GM21737 (cell line): ENCODE measurements at regions not wholly inside any gene's neighbourhood (a gene's known extent, or its start where the extent isn't known, plus 50 kb on each side); places are given as distances from the start of the nearest gene placed in this dataset.
"Not testable (repeated sequence)": the region's sequence is repeated elsewhere in the genome, so short reads cannot be mapped to it uniquely, and the experiment has no call there.

Experiments
- ATAC-seq: cut with Tn5 transposase; IDR thresholded peaks from one replicate; pipeline ENCODE4 v1.9.1; 2021; ENCODE audit warnings: mild to moderate bottlenecking, moderate library complexity; ENCODE audit not compliant: unreplicated experiment

GRCh38 chr14:55973285-55973800 is 144.9 kb upstream of the PELI2 start:
- no peak for ATAC-seq

- ATAC-seq: no peak
Observed at GRCh38 chr14:55973911-55974630, 144.1 kb upstream of the PELI2 start.

DNA sequence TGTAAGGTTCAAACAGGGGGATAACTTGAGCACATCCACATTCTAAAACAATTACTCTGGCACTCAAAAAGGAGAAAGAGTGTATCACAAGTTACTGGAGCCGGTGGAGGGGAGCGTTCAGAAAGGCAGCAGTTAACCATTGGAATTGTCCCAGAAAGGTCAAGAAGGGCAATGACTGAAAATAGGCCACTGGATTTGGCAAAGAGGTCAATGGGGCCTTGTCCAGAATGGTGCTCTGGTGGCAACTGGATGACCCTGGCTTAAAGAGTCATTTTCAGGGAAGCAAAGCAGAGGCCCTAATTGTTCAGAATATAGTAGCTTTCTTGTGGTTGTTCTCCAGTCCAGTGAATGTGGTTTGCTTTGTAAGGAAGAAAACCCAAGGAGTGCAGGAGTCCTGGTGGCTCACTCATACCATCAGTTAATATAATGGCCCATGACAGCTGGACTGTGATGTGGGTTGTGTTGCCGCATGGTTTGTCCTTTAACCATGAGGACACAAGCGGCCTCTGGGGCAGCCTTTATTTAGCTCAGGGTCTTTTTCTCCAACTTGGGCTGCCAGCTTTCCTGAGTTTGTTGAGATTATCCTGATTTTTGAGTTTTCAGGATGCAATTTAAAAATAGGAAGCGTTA is 142.8 kb upstream of the PELI2 start:
- ATAC-seq: no peak

DNA sequence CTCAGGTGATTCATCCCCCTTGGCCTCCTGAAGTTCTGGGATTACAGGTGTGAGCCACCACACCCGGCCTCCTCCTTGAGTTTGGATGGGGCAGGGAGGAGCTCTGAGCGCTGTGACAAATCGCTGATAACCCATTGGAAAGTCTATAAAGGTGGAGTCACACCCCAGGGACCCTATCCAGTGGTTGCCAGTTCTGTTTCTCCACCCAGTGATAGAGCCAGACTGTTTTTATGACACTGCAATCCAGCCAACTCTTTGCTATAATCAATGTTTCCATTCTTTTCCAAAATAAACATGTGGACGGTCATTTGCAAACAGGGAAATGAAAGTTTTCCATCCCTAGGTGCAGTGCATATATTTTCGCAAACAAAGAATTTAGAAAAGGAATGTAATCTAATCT is 142.0 kb upstream of the PELI2 start:
- ATAC-seq: no peak

GRCh38 chr14:55976655-55977054 is 141.6 kb upstream of the PELI2 start:
- ATAC-seq: no peak

DNA sequence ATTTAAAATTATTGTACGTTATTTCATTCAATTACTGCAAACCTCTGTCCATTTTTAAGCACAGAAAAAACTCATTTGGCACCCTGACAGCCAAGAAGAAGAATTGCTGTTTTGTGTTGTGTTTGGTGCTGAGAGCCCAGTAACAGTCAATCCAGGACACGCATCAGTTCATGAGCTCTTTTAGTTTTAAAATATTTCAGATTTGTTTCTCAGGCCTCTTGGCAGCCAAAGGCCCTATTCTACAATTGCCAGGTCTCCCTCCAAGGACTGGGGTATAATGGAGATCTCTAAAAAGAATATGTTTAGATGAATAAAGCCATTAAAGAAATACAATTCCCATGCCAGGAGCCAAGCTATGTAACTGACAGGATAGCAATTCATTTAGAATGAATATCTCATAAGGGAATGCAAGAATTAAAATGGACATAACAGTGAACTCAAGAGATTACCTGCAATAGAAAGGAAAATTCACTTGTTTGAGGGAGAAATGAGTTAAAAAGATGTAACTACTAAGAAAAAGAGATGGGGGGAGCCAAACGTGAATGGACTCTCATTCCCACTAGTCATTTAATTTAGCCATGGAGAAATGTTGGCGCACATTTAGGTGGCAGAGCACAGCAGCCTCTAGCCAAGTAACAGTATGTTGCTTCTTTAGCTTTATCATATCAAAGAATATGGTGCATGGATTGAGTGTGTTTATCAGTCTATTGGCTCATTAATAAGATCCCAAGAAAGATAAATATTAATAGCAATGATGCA is 140.6 kb upstream of the PELI2 start:
- no peak for ATAC-seq

DNA sequence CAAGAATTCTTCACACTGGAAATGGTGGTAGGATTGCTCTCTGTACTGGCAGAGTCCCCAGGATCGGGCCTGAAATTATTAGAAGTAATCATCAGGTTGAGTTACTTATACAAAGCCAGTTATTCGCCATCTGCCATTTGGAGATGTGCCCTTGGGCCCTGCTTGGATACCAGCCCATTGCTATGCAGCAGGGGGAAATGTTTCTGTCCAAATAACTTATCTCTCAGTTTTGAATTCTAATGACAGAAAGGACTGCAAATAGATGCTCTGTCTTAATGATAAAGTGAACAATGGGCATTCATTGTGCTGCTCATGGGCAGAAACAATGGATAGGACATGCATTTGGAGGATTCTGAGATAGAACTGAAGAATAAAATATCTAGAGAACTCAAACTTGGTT is 139.1 kb upstream of the PELI2 start:
- ATAC-seq: no peak

DNA sequence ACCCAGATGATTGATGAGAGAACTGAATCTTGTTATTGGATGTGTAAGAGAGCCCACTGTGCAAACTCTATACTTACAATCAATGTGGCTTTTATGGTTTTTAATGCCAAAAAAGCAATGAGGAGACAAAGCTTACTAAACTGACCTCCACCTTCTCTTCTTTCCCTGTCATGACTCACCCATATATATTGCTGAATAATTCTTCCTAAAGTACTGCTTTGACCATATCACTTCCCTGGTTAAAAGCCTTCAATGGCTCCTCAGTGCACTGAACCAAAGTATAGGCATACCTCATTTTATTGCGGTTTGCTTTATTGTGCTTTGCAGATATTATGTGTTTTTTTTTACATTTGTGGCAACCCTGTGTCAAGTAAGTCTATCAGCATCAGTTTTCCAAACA is 138.4 kb upstream of the PELI2 start:
- no peak for ATAC-seq

- ATAC-seq: no peak
Observed at GRCh38 chr14:55980970-55981369, 137.2 kb upstream of the PELI2 start.

DNA sequence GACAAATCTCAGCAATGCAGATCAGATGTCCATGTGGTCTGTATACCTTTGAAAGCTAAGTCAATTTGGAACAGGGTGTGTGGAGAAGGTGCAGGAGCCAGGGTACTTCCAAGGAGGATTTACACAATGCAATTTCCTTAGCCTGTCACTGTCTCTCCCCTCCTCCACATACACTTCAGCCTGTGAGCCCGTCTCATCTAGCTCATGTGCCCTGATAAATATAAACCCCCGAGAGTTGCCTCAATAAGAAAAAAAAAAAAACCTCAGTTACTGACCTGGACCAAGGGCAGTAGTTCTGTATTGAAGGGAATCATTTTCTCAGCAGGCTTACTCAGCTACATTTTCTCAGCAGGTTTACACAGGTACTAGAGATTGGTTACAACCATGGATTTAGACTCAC is 132.1 kb upstream of the PELI2 start:
- ATAC-seq: no peak

- ATAC-seq: no peak
Observed at GRCh38 chr14:56000846-56001245, 117.4 kb upstream of the PELI2 start.

- no peak for ATAC-seq
Observed at GRCh38 chr14:56002342-56002741, 115.9 kb upstream of the PELI2 start.

DNA sequence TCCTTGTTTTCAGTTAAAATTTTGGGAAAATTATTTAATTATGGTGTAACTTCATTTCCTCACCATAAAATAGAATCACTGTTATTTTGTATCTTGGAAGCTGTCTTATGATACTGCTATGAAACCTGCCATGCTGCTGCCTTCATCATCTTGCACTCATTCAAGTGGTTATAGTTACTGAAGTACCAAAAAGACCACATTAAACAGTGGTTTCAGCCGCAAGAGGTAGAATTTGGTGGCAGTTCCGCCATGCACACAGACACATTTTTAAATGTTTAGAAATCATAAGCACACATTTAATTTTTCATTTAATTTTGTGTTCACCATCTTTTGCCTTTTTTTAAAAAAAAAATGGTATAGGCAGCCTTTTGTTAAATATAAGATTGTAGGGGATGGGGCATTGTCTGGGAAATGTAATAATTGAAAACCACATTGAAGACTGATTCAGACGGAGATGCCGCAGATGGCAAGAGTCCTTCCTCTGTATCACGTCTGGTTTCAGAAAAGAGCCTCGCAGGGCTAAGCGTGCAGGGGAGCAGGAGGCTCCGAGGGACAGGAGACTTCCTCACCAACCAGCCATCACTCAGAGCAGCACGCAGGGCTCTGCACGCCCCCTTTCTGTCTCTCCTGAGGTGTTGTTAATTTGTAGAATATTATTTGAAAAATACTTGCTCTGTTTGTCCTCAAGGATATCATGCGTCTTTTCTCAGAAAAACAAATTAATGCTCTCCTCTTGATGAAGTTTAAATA is 115.2 kb upstream of the PELI2 start:
- peak; percentile 70 for ATAC-seq

- no peak for ATAC-seq
Observed at GRCh38 chr14:56004323-56004722, 113.9 kb upstream of the PELI2 start.

DNA sequence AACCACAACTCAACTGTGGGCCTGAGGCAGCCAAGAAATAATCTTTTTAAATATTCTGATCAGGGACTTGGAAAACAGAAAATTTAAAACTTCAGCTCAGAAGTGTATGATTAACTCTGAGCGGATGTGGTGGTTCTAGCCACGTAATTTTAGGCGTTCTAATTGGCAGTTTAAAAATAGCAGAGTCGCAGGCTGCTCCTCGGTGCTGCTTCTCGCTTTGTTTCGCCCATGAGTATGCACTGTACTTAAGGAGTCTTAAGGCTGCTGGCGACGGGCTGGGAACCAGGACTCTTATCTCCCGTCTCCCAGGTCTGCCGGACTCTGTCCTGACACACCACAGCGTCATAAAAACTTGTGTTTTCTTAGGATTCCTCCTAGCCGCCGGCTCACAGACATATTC is 113.4 kb upstream of the PELI2 start:
- ATAC-seq: peak; percentile 68

GRCh38 chr14:56005191-56006053 is 112.8 kb upstream of the PELI2 start:
- no peak for ATAC-seq

GRCh38 chr14:56007491-56007890 is 110.7 kb upstream of the PELI2 start:
- not testable (repeated sequence) for ATAC-seq

- no peak for ATAC-seq
Observed at GRCh38 chr14:56008150-56008549, 110.1 kb upstream of the PELI2 start.

GRCh38 chr14:56008661-56009060 is 109.5 kb upstream of the PELI2 start:
- ATAC-seq: not testable (repeated sequence)

DNA sequence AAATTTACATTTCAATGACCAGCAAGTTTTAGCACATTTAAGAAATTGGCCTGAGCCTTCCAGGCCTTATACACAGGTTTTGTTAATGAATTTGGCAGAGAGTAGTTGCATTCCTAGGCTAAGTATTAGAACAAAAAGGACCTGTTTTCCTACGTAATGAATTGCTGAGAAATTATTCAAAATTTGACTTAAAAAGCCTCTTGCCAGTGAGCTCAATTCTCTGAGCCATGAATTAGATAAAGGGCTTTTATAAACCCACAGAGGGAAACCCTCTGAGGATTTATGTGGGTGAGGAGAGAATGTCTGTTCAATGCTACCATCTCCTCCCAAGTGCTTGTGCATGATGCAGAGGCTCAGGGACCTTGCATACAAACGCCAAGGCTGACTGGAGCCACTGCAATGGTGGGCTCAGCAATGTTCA is 94.5 kb upstream of the PELI2 start:
- ATAC-seq: no peak
